NB4 (cell line): ENCODE measurements at regions not wholly inside any gene's neighbourhood (a gene's known extent, or its start where the extent isn't known, plus 50 kb on each side); places are given as distances from the start of the nearest gene placed in this dataset.

ENCODE experiments used
- MYC ChIP-seq: IDR thresholded peaks from 2 replicates; pipeline ENCODE4 v1.6.1; 2011; ENCODE audit warnings: low read depth, low read length
- POLR2A ChIP-seq: IDR thresholded peaks from 2 replicates; pipeline ENCODE4 v1.6.1; 2011; ENCODE audit warnings: mild to moderate bottlenecking; ENCODE audit not compliant: insufficient read length; ENCODE audit errors: extremely low read depth
- TF ChIP-seq, protein P1 (sequence below): IDR thresholded peaks from one replicate; pipeline ENCODE4 v1.5.1; 2012; ENCODE audit warnings: low read depth, low read length

DNA sequence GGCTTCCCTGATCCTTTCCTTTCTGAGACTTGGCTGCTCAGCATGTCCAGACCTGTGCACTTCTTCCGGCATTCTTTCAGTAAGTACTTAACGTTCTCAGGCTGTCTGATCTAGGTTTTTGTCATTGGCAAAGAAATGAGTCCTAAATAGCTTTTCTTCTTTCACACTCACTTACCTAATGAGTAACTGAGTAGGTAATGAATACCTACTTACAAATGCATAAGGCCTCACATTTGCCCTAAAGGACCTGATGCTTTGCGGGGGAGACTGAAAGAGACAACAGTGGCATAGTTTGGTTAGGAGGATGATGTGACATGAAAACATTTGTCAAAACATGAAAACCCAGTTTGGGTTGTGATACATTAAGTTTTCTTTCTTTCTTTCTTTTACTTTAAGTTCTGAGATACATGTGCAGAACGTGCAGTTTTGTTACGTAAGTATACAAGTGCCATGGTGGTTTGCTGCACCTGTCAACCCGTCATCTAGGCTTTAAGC is 516.7 kb upstream of the CFAP20DC start:
- TF ChIP-seq POLR2A, result no peak
- TF ChIP-seq, protein P1, sequence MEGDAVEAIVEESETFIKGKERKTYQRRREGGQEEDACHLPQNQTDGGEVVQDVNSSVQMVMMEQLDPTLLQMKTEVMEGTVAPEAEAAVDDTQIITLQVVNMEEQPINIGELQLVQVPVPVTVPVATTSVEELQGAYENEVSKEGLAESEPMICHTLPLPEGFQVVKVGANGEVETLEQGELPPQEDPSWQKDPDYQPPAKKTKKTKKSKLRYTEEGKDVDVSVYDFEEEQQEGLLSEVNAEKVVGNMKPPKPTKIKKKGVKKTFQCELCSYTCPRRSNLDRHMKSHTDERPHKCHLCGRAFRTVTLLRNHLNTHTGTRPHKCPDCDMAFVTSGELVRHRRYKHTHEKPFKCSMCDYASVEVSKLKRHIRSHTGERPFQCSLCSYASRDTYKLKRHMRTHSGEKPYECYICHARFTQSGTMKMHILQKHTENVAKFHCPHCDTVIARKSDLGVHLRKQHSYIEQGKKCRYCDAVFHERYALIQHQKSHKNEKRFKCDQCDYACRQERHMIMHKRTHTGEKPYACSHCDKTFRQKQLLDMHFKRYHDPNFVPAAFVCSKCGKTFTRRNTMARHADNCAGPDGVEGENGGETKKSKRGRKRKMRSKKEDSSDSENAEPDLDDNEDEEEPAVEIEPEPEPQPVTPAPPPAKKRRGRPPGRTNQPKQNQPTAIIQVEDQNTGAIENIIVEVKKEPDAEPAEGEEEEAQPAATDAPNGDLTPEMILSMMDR, result no peak
- no peak for TF ChIP-seq MYC
